HCT116 (cell line): ENCODE measurements at regions not wholly inside any gene's neighbourhood (a gene's known extent, or its start where the extent isn't known, plus 50 kb on each side); places are given as distances from the start of the nearest gene placed in this dataset.

Experiments
- ATAC-seq: fragments of 200-7000 bp; cut with Tn5 transposase; 2 replicates; pipeline ENCODE4 v1.9.1; 2020; ENCODE audit warnings: mild to moderate bottlenecking, moderate library complexity
- BruUV-seq: library from RNA; stranded (reverse); fragments of 400-500 nt; replicated peaks from 2 replicates; lab custom pipeline; 2021; lab: Mats Ljungman, UMichigan
- CTCF ChIA-PET: fragments of 300-600 bp; sonication (Branson Sonifier 250); formaldehyde crosslinking; loops from one replicate; lab custom pipeline; 2021; ENCODE audit warnings: antibody characterized with exemption; lab: Charles Lee
- POLR2A ChIA-PET: fragments of 300-600, 350-600 bp; sonication (Branson Sonifier 250); formaldehyde crosslinking; loops from one replicate; lab custom pipeline; 2021; ENCODE audit warnings: antibody characterized with exemption; lab: Charles Lee
- RAD21 ChIA-PET, 2 experiments: fragments of 300-600 bp; sonication (Branson Sonifier 250); formaldehyde crosslinking; loops; one replicate each; lab custom pipeline; 2023; ENCODE audit warnings: low total read pairs in 2 of 2; ENCODE audit not compliant: uncharacterized antibody in 2 of 2, unreplicated experiment in 2 of 2, low non-redundant PET in 1 of 2; lab: Charles Lee
- DNase-seq: peaks from one replicate; pipeline ENCODE4 v3.0.0-alpha.2; 2010; ENCODE audit warnings: low read depth, low spot score
- H2AFZ ChIP-seq: fragments of 200-600 bp; shearing (Covaris generic), sonication (generic); 2 replicates; pipeline ENCODE4 v1.6.1; 2017; ENCODE audit warnings: low read depth, mixed run types, mixed read lengths, antibody characterized with exemption, low read length; ENCODE audit not compliant: poor library complexity, severe bottlenecking
- H3K27ac ChIP-seq: 2 replicates; pipeline ENCODE4 v1.5.1; 2012; ENCODE audit warnings: low read depth, low read length
- H3K27me3 ChIP-seq: fragments of 200-600 bp; sonication (generic); 2 replicates; pipeline ENCODE4 v1.6.1; 2016; ENCODE audit warnings: mixed run types, low read length, mixed read lengths; ENCODE audit not compliant: insufficient read depth
- H3K36me3 ChIP-seq, 2 experiments: fragments of 200-500 bp in 1 of 2; fragments of 200-600 bp in 1 of 2; sonication (Bioruptor generic) in 1 of 2; sonication (generic) in 1 of 2; 2 replicates each; pipeline versions ENCODE4 v1.5.1 to v1.6.1; 2014 to 2016; ENCODE audit warnings: low read length in 2 of 2, inconsistent platforms in 1 of 2, mixed read lengths in 1 of 2, mixed run types in 1 of 2; ENCODE audit not compliant: insufficient read depth in 2 of 2, control insufficient read depth in 1 of 2
- H3K4me1 ChIP-seq, 2 experiments: fragments of 200-600 bp in 1 of 2; sonication (generic) in 1 of 2; 2 replicates each; pipeline versions ENCODE4 v1.5.1 to v1.6.1; 2012 to 2017; ENCODE audit warnings: low read length in 2 of 2, inconsistent platforms in 1 of 2, mild to moderate bottlenecking in 1 of 2, mixed read lengths in 1 of 2, mixed run types in 1 of 2, moderate library complexity in 1 of 2; ENCODE audit not compliant: insufficient read depth in 2 of 2, control insufficient read depth in 1 of 2
- H3K4me2 ChIP-seq: fragments of 200-600 bp; sonication (generic); 2 replicates; pipeline ENCODE4 v1.6.1; 2017; ENCODE audit warnings: mixed run types, low read length, mixed read lengths
- H3K4me3 ChIP-seq, 2 experiments: fragments of 200-600 bp in 1 of 2; sonication (generic) in 1 of 2; replicated peaks in 1 of 2; 2 replicates each; pipeline ENCODE4 v1.5.1; 2011 to 2016; ENCODE audit warnings: low read length in 2 of 2, control low read depth in 1 of 2, low read depth in 1 of 2, mild to moderate bottlenecking in 1 of 2, mixed read lengths in 1 of 2, mixed run types in 1 of 2
- H3K79me2 ChIP-seq: fragments of 200-600 bp; sonication (generic); 2 replicates; pipeline ENCODE4 v1.6.1; 2017; ENCODE audit warnings: mild to moderate bottlenecking, mixed run types, low read length, moderate library complexity, mixed read lengths; ENCODE audit not compliant: insufficient read depth
- H3K9ac ChIP-seq: fragments of 200-600 bp; sonication (generic); 2 replicates; pipeline ENCODE4 v1.6.1; 2016; ENCODE audit warnings: low read length, mixed read lengths
- H3K9me2 ChIP-seq: fragments of 200-600 bp; sonication (generic), shearing (Covaris generic); 2 replicates; pipeline ENCODE4 v1.6.1; 2017; ENCODE audit warnings: mixed run types, mild to moderate bottlenecking, moderate library complexity; ENCODE audit not compliant: insufficient read depth
- H3K9me3 ChIP-seq, 2 experiments: fragments of 200-500 bp in 1 of 2; fragments of 200-600 bp in 1 of 2; sonication (Bioruptor generic) in 1 of 2; sonication (generic) in 1 of 2; 2 replicates each; pipeline ENCODE4 v1.6.1; 2014 to 2017; ENCODE audit warnings: low read length in 2 of 2, mixed read lengths in 2 of 2, inconsistent platforms in 1 of 2, low read depth in 1 of 2, mild to moderate bottlenecking in 1 of 2, mixed run types in 1 of 2, moderate library complexity in 1 of 2; ENCODE audit not compliant: control insufficient read depth in 1 of 2, insufficient read depth in 1 of 2
- H4K20me1 ChIP-seq: fragments of 200-600 bp; sonication (generic), shearing (Covaris generic); 2 replicates; pipeline ENCODE4 v1.6.1; 2017; ENCODE audit warnings: mixed run types, mild to moderate bottlenecking, moderate library complexity; ENCODE audit not compliant: insufficient read depth
- CEBPB ChIP-seq: IDR thresholded peaks from 2 replicates; pipeline ENCODE4 v1.6.1; 2012; ENCODE audit warnings: low read depth
- ELF1 ChIP-seq: IDR thresholded peaks from 2 replicates; pipeline ENCODE4 v1.6.1; 2012; ENCODE audit warnings: low read depth, borderline replicate concordance
- EZH2 ChIP-seq: fragments of 200-600 bp; sonication (generic); IDR thresholded peaks from 2 replicates; pipeline ENCODE4 v1.6.1; 2017; ENCODE audit warnings: antibody characterized with exemption, mixed run types
- EZH2phosphoT487 ChIP-seq: fragments of 200-600 bp; IDR thresholded peaks from 2 replicates; pipeline ENCODE4 v1.6.1; 2018; ENCODE audit warnings: antibody characterized with exemption, borderline replicate concordance
- RAD21 ChIP-seq: IDR thresholded peaks from 2 replicates; pipeline ENCODE4 v1.6.1; 2012; ENCODE audit warnings: low read depth, mild to moderate bottlenecking
- SIN3A ChIP-seq: IDR thresholded peaks from 2 replicates; pipeline ENCODE4 v1.6.1; 2012; ENCODE audit warnings: low read depth
- SP1 ChIP-seq: IDR thresholded peaks from 2 replicates; pipeline ENCODE4 v1.6.1; 2012; ENCODE audit warnings: low read depth
- SRF ChIP-seq: IDR thresholded peaks from 2 replicates; pipeline ENCODE4 v1.6.1; 2012; ENCODE audit warnings: low read depth
- TCF7L2 ChIP-seq: IDR thresholded peaks from 2 replicates; pipeline ENCODE4 v1.7.0; 2011; ENCODE audit warnings: borderline replicate concordance, inconsistent platforms; ENCODE audit not compliant: insufficient read depth, insufficient read length; ENCODE audit errors: extremely low read depth
- YY1 ChIP-seq: IDR thresholded peaks from 2 replicates; pipeline ENCODE4 v1.6.1; 2011; ENCODE audit warnings: low read length, low read depth, moderate library complexity, mild to moderate bottlenecking; ENCODE audit not compliant: insufficient replicate concordance; ENCODE audit errors: extremely low read depth
- intact Hi-C: fragments of 100-400 bp; cut with micrococcal nuclease; formaldehyde crosslinking; loops from 2 replicates; pipeline ENCODE4 v1.10.0; 2022
- TF ChIP-seq, protein P1 (sequence below): IDR thresholded peaks from 2 replicates; pipeline ENCODE4 v1.6.1; 2012
- TF ChIP-seq, protein P2 (sequence below): IDR thresholded peaks from 2 replicates; pipeline ENCODE4 v1.6.1; 2012; ENCODE audit warnings: low read depth
- TF ChIP-seq, protein P3 (sequence below): IDR thresholded peaks from 2 replicates; pipeline ENCODE4 v1.6.1; 2011; ENCODE audit warnings: mild to moderate bottlenecking, low read length, moderate library complexity; ENCODE audit not compliant: insufficient replicate concordance; ENCODE audit errors: extremely low read depth

DNA sequence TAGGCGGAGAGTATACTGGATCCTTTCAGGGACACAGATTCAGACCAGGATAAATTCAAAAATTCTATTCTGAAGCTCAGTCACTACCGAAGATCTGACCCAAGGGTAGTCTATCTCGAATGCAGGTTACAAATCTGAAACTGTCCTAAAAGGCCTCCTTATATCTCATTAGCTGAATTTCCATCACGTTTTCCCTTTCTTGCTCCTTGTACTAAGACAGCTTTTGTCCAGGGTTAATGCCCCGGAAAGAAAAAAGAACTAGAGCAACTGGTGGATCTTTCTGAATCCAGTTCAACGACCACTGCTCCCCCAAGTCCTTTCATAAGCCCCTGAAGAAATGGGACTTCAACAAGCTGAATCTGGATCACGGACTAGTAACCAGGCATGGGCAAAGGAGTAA is 97.5 kb upstream of the CCDC85A start:
- Histone ChIP-seq H3K27ac (no peak overlapping the region), H3K4me2 (no peak overlapping the region), H3K9me2 (no peaks in the 10 kb centered on the region), H3K27me3 (no peaks in the 10 kb centered on the region; the same call in 1 of the 2 replicates), H3K4me3 (no peak overlapping the region), H3K36me3 (no peaks in the 10 kb centered on the region), H4K20me1 (no peaks in the 10 kb centered on the region), H3K79me2 (no peaks in the 10 kb centered on the region), H3K9me3 (no peaks in the 10 kb centered on the region)
- intact Hi-C loops: no loop called here
- BruUV-seq: no TSS peak
- RAD21 ChIA-PET: no interaction called here
- DNase-seq: no peak
- POLR2A ChIA-PET: no interaction called here
- no peak for ATAC-seq
- TF ChIP-seq ELF1 (no peak), TCF7L2 (no peak), SIN3A (no peak), SP1 (no peak), EZH2phosphoT487 (no peak), CEBPB (no peak), YY1 (no peak), EZH2 (no peak), RAD21 (no peak), SRF (no peak)
- TF ChIP-seq, protein P1, sequence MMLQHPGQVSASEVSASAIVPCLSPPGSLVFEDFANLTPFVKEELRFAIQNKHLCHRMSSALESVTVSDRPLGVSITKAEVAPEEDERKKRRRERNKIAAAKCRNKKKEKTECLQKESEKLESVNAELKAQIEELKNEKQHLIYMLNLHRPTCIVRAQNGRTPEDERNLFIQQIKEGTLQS: no peak
- TF ChIP-seq, protein P2, sequence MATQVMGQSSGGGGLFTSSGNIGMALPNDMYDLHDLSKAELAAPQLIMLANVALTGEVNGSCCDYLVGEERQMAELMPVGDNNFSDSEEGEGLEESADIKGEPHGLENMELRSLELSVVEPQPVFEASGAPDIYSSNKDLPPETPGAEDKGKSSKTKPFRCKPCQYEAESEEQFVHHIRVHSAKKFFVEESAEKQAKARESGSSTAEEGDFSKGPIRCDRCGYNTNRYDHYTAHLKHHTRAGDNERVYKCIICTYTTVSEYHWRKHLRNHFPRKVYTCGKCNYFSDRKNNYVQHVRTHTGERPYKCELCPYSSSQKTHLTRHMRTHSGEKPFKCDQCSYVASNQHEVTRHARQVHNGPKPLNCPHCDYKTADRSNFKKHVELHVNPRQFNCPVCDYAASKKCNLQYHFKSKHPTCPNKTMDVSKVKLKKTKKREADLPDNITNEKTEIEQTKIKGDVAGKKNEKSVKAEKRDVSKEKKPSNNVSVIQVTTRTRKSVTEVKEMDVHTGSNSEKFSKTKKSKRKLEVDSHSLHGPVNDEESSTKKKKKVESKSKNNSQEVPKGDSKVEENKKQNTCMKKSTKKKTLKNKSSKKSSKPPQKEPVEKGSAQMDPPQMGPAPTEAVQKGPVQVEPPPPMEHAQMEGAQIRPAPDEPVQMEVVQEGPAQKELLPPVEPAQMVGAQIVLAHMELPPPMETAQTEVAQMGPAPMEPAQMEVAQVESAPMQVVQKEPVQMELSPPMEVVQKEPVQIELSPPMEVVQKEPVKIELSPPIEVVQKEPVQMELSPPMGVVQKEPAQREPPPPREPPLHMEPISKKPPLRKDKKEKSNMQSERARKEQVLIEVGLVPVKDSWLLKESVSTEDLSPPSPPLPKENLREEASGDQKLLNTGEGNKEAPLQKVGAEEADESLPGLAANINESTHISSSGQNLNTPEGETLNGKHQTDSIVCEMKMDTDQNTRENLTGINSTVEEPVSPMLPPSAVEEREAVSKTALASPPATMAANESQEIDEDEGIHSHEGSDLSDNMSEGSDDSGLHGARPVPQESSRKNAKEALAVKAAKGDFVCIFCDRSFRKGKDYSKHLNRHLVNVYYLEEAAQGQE: no peak
- TF ChIP-seq, protein P3, sequence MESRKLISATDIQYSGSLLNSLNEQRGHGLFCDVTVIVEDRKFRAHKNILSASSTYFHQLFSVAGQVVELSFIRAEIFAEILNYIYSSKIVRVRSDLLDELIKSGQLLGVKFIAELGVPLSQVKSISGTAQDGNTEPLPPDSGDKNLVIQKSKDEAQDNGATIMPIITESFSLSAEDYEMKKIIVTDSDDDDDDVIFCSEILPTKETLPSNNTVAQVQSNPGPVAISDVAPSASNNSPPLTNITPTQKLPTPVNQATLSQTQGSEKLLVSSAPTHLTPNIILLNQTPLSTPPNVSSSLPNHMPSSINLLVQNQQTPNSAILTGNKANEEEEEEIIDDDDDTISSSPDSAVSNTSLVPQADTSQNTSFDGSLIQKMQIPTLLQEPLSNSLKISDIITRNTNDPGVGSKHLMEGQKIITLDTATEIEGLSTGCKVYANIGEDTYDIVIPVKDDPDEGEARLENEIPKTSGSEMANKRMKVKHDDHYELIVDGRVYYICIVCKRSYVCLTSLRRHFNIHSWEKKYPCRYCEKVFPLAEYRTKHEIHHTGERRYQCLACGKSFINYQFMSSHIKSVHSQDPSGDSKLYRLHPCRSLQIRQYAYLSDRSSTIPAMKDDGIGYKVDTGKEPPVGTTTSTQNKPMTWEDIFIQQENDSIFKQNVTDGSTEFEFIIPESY: no peak
- TF ChIP-seq, all 23 proteins: peak for 0
- no peaks in the 10 kb centered on the region for H3K4me1 ChIP-seq
- no peak overlapping the region for H2AFZ ChIP-seq
- CTCF ChIA-PET: interaction anchor here (0.9 to 1.4 kb wide), 2 partner anchors 23 to 44 kb away, joined by 3 read pairs; no protein-coding TSS in a partner anchor
- no peak overlapping the region for H3K9ac ChIP-seq
